HG02623 (cell line): ENCODE measurements at regions not wholly inside any gene's neighbourhood (a gene's known extent, or its start where the extent isn't known, plus 50 kb on each side); places are given as distances from the start of the nearest gene placed in this dataset.
A peak's percentile ranks its signal among the peaks of the same experiment; 100 is the strongest.

Source experiments
- ATAC-seq: cut with Tn5 transposase; IDR thresholded peaks from one replicate; pipeline ENCODE4 v1.9.1; 2021; ENCODE audit warnings: moderate library complexity; ENCODE audit not compliant: unreplicated experiment

- no peak for ATAC-seq
Measured at GRCh38 chr3:804211-804610, 288.6 kb upstream of the CNTN6 start.

- no peak for ATAC-seq
Measured at GRCh38 chr3:805326-805725, 287.5 kb upstream of the CNTN6 start.

- no peak for ATAC-seq
Measured at GRCh38 chr3:806006-806405, 286.8 kb upstream of the CNTN6 start.

GRCh38 chr3:816605-817004 is 276.2 kb upstream of the CNTN6 start:
- ATAC-seq: no peak

GRCh38 chr3:834679-835078 is 258.1 kb upstream of the CNTN6 start:
- no peak for ATAC-seq

GRCh38 chr3:835096-835495 is 257.7 kb upstream of the CNTN6 start:
- no peak for ATAC-seq

- ATAC-seq: no peak
Measured at GRCh38 chr3:839981-840380, 252.8 kb upstream of the CNTN6 start.

GRCh38 chr3:851098-851790 is 241.6 kb upstream of the CNTN6 start:
- ATAC-seq: peak; percentile 51

- ATAC-seq: no peak
Measured at GRCh38 chr3:852033-852432, 240.8 kb upstream of the CNTN6 start.

- ATAC-seq: no peak
Measured at GRCh38 chr3:853489-853888, 239.3 kb upstream of the CNTN6 start.

GRCh38 chr3:859135-859534 is 233.7 kb upstream of the CNTN6 start:
- no peak for ATAC-seq

GRCh38 chr3:861721-862120 is 231.1 kb upstream of the CNTN6 start:
- ATAC-seq: no peak

- no peak for ATAC-seq
Measured at GRCh38 chr3:869269-869668, 223.6 kb upstream of the CNTN6 start.

- ATAC-seq: no peak
Measured at GRCh38 chr3:869734-870133, 223.1 kb upstream of the CNTN6 start.

GRCh38 chr3:871651-872050 is 221.2 kb upstream of the CNTN6 start:
- ATAC-seq: no peak

- ATAC-seq: no peak
Measured at GRCh38 chr3:877001-877400, 215.8 kb upstream of the CNTN6 start.

- no peak for ATAC-seq
Measured at GRCh38 chr3:878746-879145, 214.1 kb upstream of the CNTN6 start.

- ATAC-seq: no peak
Measured at GRCh38 chr3:880371-880770, 212.5 kb upstream of the CNTN6 start.

GRCh38 chr3:882533-882932 is 210.3 kb upstream of the CNTN6 start:
- no peak for ATAC-seq

- peak; percentile 81 for ATAC-seq
Measured at GRCh38 chr3:901953-902778, 190.7 kb upstream of the CNTN6 start.

GRCh38 chr3:905217-905616 is 187.6 kb upstream of the CNTN6 start:
- ATAC-seq: no peak

GRCh38 chr3:906739-907138 is 186.1 kb upstream of the CNTN6 start:
- ATAC-seq: no peak
